ENCODE measurements at regions not wholly inside any gene's neighbourhood (a gene's known extent, or its start where the extent isn't known, plus 50 kb on each side); places are given as distances from the start of the nearest gene placed in this dataset.

DNA sequence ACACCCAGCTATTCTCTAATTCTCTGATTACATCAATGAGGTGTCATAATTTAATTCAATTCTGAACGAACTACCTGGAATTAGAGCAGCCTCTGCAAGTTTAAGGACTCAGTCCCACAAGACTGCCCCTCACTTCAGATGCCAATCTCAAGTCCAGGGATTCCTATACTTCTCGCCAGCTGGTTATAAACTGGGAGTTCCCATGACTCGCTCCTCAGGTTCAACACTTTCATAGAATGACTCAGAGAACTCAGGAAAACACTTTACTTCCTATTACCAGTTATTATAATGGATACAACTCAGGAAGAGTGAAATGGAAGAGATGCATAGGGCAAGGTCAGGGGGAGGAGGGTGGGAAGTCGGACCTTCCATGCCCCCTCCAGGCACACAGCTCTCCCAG is 112.3 kb upstream of the ATP5MC3 start:
- TF ChIP-seq, protein P1, sequence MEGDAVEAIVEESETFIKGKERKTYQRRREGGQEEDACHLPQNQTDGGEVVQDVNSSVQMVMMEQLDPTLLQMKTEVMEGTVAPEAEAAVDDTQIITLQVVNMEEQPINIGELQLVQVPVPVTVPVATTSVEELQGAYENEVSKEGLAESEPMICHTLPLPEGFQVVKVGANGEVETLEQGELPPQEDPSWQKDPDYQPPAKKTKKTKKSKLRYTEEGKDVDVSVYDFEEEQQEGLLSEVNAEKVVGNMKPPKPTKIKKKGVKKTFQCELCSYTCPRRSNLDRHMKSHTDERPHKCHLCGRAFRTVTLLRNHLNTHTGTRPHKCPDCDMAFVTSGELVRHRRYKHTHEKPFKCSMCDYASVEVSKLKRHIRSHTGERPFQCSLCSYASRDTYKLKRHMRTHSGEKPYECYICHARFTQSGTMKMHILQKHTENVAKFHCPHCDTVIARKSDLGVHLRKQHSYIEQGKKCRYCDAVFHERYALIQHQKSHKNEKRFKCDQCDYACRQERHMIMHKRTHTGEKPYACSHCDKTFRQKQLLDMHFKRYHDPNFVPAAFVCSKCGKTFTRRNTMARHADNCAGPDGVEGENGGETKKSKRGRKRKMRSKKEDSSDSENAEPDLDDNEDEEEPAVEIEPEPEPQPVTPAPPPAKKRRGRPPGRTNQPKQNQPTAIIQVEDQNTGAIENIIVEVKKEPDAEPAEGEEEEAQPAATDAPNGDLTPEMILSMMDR (IDR thresholded peaks at IDR 0.05): no peak
- no peak for TF ChIP-seq POLR2A (IDR thresholded peaks at IDR 0.05)
